ENCODE measurements at regions not wholly inside any gene's neighbourhood (a gene's known extent, or its start where the extent isn't known, plus 50 kb on each side); places are given as distances from the start of the nearest gene placed in this dataset.

GRCh38 chr16:85454171-85454872 lies 158.8 kb upstream of the GSE1 start:
- no peak for TF ChIP-seq CTCF (IDR thresholded peaks at IDR 0.05)
- TF ChIP-seq POLR2AphosphoS5 (IDR thresholded peaks at IDR 0.05; ENCODE audit: insufficient read depth in 1 of 2, low read depth in 1 of 2) = no peak
- TF ChIP-seq POLR2A (IDR thresholded peaks at IDR 0.05) = no peak

Measured in vagina (tissue), 2 donors.